Ascending aorta (tissue), 2 donors: ENCODE measurements at regions not wholly inside any gene's neighbourhood (a gene's known extent, or its start where the extent isn't known, plus 50 kb on each side); places are given as distances from the start of the nearest gene placed in this dataset.

ENCODE experiments used
- DNase-seq, 2 donors: peaks; one replicate each; pipeline ENCODE4 v3.0.0-alpha.2; 2019; ENCODE audit warnings: low spot score in 2 of 2
- H3K27ac ChIP-seq, 2 donors: fragments of 200-600 bp; sonication (generic); one replicate each; pipeline ENCODE4 v1.5.1; 2016 to 2017; ENCODE audit warnings: mild to moderate bottlenecking in 1 of 2
- H3K27me3 ChIP-seq: fragments of 200-600 bp; sonication (generic); one replicate; pipeline ENCODE4 v1.5.1; 2017
- H3K36me3 ChIP-seq, 2 donors: fragments of 200-600 bp; sonication (generic); one replicate each; pipeline ENCODE4 v1.5.1; 2016
- H3K4me1 ChIP-seq, 2 donors: fragments of 200-600 bp; sonication (generic); one replicate each; pipeline ENCODE4 v1.5.1; 2016 to 2017; ENCODE audit warnings: mild to moderate bottlenecking in 1 of 2
- H3K4me3 ChIP-seq, 2 donors: fragments of 200-600 bp; sonication (generic); one replicate each; pipeline ENCODE4 v1.5.1; 2016 to 2017; ENCODE audit warnings: mild to moderate bottlenecking in 1 of 2
- H3K9me3 ChIP-seq, 2 donors: fragments of 200-600 bp; sonication (generic); one replicate each; pipeline ENCODE4 v1.5.1; 2016
- intact Hi-C: fragments of 100-400 bp; cut with DNase I; formaldehyde crosslinking; loops from one replicate; pipeline ENCODE4 v1.15.1; 2023
- TF ChIP-seq, protein P1 (sequence below), 3 experiments: fragments of 200-600 bp in 2 of 3; fragments of 450-650 bp in 1 of 3; sonication (generic) in 2 of 3; IDR thresholded peaks; one replicate each; pipeline ENCODE4 v1.5.1; 2016 to 2019; ENCODE audit warnings: antibody characterized with exemption in 3 of 3, mild to moderate bottlenecking in 1 of 3, moderate library complexity in 1 of 3

DNA sequence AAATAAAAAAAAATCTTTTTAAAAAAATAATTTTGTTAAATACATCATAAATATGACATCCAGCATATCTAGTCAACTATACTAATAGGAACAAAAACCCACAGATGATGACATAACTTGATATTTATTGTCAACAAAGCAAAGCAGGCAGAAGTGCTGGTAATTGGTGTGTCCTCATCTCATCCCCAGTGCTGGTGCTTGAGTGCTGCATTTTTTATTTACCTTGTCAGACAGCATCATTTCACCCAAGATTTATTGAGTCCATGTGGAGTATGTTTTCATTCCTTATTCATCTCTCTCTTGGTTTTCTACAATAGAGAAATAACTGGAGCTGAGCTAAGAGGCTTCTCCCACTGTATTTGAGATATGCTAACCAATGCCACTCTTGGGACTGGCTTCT, 191.6 kb upstream of the SLC14A2 start:
- TF ChIP-seq, protein P1, sequence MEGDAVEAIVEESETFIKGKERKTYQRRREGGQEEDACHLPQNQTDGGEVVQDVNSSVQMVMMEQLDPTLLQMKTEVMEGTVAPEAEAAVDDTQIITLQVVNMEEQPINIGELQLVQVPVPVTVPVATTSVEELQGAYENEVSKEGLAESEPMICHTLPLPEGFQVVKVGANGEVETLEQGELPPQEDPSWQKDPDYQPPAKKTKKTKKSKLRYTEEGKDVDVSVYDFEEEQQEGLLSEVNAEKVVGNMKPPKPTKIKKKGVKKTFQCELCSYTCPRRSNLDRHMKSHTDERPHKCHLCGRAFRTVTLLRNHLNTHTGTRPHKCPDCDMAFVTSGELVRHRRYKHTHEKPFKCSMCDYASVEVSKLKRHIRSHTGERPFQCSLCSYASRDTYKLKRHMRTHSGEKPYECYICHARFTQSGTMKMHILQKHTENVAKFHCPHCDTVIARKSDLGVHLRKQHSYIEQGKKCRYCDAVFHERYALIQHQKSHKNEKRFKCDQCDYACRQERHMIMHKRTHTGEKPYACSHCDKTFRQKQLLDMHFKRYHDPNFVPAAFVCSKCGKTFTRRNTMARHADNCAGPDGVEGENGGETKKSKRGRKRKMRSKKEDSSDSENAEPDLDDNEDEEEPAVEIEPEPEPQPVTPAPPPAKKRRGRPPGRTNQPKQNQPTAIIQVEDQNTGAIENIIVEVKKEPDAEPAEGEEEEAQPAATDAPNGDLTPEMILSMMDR (IDR thresholded peaks at IDR 0.05), result no peak
- no peak overlapping the region for H3K27ac ChIP-seq
- no peaks in the 10 kb centered on the region for H3K9me3 ChIP-seq
- no peak overlapping the region for H3K4me3 ChIP-seq
- no peak for DNase-seq
- H3K27me3 ChIP-seq, result no peaks in the 10 kb centered on the region
- H3K36me3 ChIP-seq, result no peaks in the 10 kb centered on the region
- peaks cover 0 to 7% of the 10 kb centered on the region in 2 donors for H3K4me1 ChIP-seq
- intact Hi-C loops, result no loop called here

DNA sequence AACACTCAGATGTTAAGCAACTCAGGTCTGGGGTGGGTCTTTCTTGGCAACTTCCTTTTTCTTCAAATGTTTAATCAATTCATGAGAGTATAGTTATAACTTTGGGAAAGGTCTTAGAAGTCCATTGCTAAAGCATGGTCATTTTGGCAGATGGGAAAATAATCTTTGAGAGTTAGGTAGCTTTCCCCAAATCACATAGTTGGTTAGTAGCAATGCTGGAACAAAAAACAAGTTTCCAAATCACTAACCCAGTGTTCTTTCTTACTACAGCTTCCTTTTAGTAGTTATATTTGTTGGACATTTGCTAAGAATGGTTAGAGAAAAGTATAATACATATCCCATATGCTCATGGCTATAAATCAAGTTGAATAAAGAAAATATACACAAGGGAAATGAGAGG, 185.2 kb upstream of the SLC14A2 start:
- H3K4me3 ChIP-seq, result no peak overlapping the region
- H3K36me3 ChIP-seq, result no peaks in the 10 kb centered on the region
- H3K27ac ChIP-seq, result peak overlapping the region in 1 of 2 donors; percentile 1
- peaks cover 0 to 7% of the 10 kb centered on the region in 2 donors for H3K4me1 ChIP-seq
- TF ChIP-seq, protein P1 (IDR thresholded peaks at IDR 0.05), result no peak
- no peaks in the 10 kb centered on the region for H3K27me3 ChIP-seq
- DNase-seq, result no peak
- intact Hi-C loops, result no loop called here
- H3K9me3 ChIP-seq, result no peaks in the 10 kb centered on the region

DNA sequence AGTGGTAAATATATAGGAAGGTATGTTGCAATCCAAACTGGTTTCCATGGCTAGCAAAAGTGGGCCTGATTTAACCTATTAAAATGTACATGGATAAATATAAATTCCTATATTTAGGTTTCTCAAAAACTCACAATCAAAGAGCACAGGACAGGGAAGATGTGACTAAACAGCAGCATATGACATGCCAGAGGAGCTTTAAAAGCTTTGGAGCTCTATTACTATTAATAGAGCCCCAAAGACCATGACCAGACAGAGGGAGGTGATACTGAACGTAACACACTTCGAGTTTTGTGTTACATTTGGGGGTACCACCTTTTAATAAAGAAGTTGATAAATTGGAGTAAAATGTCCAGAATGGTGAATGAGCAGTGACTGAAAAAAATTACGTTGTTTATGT, 179.5 kb upstream of the SLC14A2 start:
- H3K27me3 ChIP-seq, result no peaks in the 10 kb centered on the region
- intact Hi-C loops, result no loop called here
- peaks cover 0 to 3% of the 10 kb centered on the region in 2 donors for H3K4me1 ChIP-seq
- no peaks in the 10 kb centered on the region for H3K9me3 ChIP-seq
- H3K36me3 ChIP-seq, result no peaks in the 10 kb centered on the region
- no peak overlapping the region for H3K4me3 ChIP-seq
- DNase-seq, result no peak
- H3K27ac ChIP-seq, result no peak overlapping the region
- TF ChIP-seq, protein P1 (IDR thresholded peaks at IDR 0.05), result no peak

DNA sequence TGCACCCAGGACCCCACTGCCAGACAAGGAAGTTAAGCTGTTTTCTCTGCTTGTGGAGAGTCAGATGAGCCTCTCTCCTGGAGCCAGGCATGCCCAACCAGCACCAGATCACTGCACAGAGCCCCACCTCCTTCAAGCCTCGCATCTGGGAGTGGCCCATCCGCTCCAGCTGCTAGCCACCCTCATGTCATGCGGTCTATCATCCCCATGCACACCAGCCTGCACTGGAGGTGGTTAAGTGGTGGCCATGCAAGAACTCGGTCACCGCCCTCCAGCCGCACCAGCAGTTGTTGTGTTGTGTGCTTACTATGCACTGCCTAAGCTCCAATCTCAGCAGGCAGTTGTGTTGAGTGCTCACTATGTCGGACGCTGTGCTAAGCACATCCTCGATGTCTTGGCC, 177.9 kb upstream of the SLC14A2 start:
- Histone ChIP-seq H3K4me3 (no peak overlapping the region), H3K27me3 (no peaks in the 10 kb centered on the region), H3K4me1 (peaks cover 0 to 3% of the 10 kb centered on the region in 2 donors), H3K36me3 (no peaks in the 10 kb centered on the region), H3K27ac (no peak overlapping the region), H3K9me3 (no peaks in the 10 kb centered on the region)
- TF ChIP-seq, protein P1 (IDR thresholded peaks at IDR 0.05), result no peak
- intact Hi-C loops, result no loop called here
- no peak for DNase-seq

DNA sequence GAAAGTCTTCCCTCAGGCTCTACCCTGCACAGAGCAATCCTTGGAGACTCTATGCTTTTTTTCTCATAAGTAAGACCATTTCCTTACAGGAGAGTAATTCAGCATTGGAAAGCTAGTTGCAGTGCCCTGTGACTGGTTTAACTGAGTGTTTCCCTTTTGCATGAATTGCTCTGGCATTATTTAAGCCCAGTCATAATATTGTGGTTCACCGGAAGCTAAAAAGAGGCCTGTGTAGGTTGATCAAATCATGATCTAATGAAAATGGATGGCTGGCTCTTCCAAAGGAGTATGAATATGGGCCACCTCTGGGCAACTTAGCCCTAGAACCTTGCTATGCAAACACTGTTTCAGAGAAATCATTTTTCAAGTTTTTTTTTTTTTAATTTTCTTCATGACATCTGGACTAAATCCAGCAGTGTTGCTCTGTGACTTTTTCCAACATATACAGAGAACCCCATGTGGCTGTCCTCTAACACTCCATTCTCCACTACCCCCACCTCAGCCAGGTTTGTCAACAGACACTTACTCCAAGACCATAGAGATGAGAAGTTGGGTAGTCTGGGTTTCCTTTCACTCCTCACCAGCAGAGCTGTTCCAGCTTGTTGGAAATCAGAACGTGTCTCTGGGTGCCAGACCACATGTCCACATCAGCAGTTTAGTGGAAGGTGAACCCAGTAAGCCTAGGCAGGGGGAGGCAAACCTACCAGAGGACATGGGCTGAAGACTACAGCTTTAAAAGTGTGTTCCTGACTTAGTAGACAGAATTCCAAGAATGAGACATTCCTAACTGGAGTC, 175.2 kb upstream of the SLC14A2 start:
- no peaks in the 10 kb centered on the region for H3K9me3 ChIP-seq
- no peaks in the 10 kb centered on the region for H3K27me3 ChIP-seq
- intact Hi-C loops, result no loop called here
- no peaks in the 10 kb centered on the region for H3K36me3 ChIP-seq
- no peak overlapping the region for H3K4me3 ChIP-seq
- H3K27ac ChIP-seq, result no peak overlapping the region
- no peak for DNase-seq
- H3K4me1 ChIP-seq, result peaks cover 0 to 3% of the 10 kb centered on the region in 2 donors
- TF ChIP-seq, protein P1 (IDR thresholded peaks at IDR 0.05), result no peak
